HL-60 (cell line): ENCODE measurements at regions not wholly inside any gene's neighbourhood (a gene's known extent, or its start where the extent isn't known, plus 50 kb on each side); places are given as distances from the start of the nearest gene placed in this dataset.

Experiments used
- DNase-seq, 2 experiments: peaks; one replicate each; pipeline ENCODE4 v3.0.0-alpha.2; 2010 to 2020; ENCODE audit warnings: low read depth in 1 of 2, low spot score in 1 of 2
- H3K27ac ChIP-seq: fragments of 250-450 bp; sonication (Bioruptor Pico); replicated peaks from 2 replicates; pipeline ENCODE4 v1.5.1; 2020; ENCODE audit warnings: mild to moderate bottlenecking, moderate library complexity
- H3K27me3 ChIP-seq: fragments of 250-450 bp; sonication (Bioruptor Pico); 2 replicates; pipeline ENCODE4 v1.5.1; 2021; ENCODE audit warnings: mild to moderate bottlenecking, moderate library complexity; ENCODE audit not compliant: insufficient read depth, poor library complexity, severe bottlenecking
- H3K4me3 ChIP-seq: replicated peaks from 2 replicates; pipeline ENCODE4 v1.5.1; 2011; ENCODE audit warnings: mild to moderate bottlenecking, control low read depth, low read length; ENCODE audit not compliant: insufficient read depth
- CTCF ChIP-seq: IDR thresholded peaks from one replicate; pipeline ENCODE4 v1.5.1; 2011; ENCODE audit warnings: low read length, control low read depth, inconsistent platforms; ENCODE audit not compliant: insufficient read depth
- GABPA ChIP-seq: IDR thresholded peaks from 2 replicates; pipeline ENCODE4 v1.6.1; 2012; ENCODE audit warnings: low read depth
- POLR2AphosphoS5 ChIP-seq: IDR thresholded peaks from 2 replicates; pipeline ENCODE4 v1.6.1; 2012; ENCODE audit warnings: low read depth
- REST ChIP-seq: IDR thresholded peaks from 2 replicates; pipeline ENCODE4 v1.6.1; 2012; ENCODE audit warnings: low read depth; ENCODE audit not compliant: insufficient replicate concordance
- SPI1 ChIP-seq: IDR thresholded peaks from 2 replicates; pipeline ENCODE4 v1.6.1; 2012; ENCODE audit warnings: low read depth, mild to moderate bottlenecking, borderline replicate concordance

DNA sequence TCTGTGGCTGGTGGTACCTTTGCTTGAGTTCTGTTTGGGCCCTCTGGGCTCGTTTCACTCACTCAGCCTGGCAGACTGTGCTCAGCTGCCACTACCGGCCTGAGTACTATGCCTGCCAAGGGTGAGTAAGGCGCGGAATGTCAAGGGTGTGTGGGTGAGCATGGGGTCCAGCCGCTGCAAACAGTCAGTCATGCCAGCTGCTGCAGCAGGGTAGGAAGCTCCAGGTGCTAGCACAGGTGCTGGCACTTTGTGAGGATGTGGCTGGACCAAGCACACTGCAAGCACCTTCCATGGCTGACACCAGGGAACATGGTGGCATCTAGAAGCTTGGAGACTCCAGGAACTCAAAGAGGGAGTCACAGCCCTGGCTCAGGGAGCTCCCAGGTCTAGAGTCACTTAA is 368.6 kb upstream of the ACO1 start:
- TF ChIP-seq GABPA (no peak), SPI1 (no peak), POLR2AphosphoS5 (no peak), REST (no peak), CTCF (no peak)
- no peaks in the 10 kb centered on the region for H3K27me3 ChIP-seq
- no peak for DNase-seq
- H3K27ac ChIP-seq: no peak overlapping the region
- no peak overlapping the region for H3K4me3 ChIP-seq

- DNase-seq: no peak
- no peak overlapping the region for H3K27ac ChIP-seq
- TF ChIP-seq CTCF: no peak
- TF ChIP-seq SPI1: no peak
- TF ChIP-seq REST: no peak
- TF ChIP-seq GABPA: no peak
- TF ChIP-seq POLR2AphosphoS5: no peak
- no peaks in the 10 kb centered on the region for H3K27me3 ChIP-seq
- H3K4me3 ChIP-seq: no peak overlapping the region
These were observed 338.9 kb upstream of the ACO1 start for GRCh38 chr9:32045513-32045912.

- Histone ChIP-seq H3K27ac (no peak overlapping the region), H3K27me3 (no peaks in the 10 kb centered on the region), H3K4me3 (no peak overlapping the region)
- no peak for DNase-seq
- TF ChIP-seq CTCF: no peak
- no peak for TF ChIP-seq REST
- no peak for TF ChIP-seq SPI1
- TF ChIP-seq POLR2AphosphoS5: no peak
- no peak for TF ChIP-seq GABPA
These were observed 317.2 kb upstream of the ACO1 start for GRCh38 chr9:32067261-32067660.
